DND-41 (cell line): ENCODE measurements at regions not wholly inside any gene's neighbourhood (a gene's known extent, or its start where the extent isn't known, plus 50 kb on each side); places are given as distances from the start of the nearest gene placed in this dataset.

ENCODE experiments used
- ATAC-seq: fragments of 200-7000 bp; cut with Tn5 transposase; 3 replicates; pipeline ENCODE4 v1.9.1; 2021; ENCODE audit warnings: low read depth; ENCODE audit not compliant: insufficient read depth
- DNase-seq: peaks from one replicate; pipeline ENCODE4 v3.0.0-alpha.2; 2020
- H2AFZ ChIP-seq: 2 replicates; pipeline ENCODE4 v1.6.0; 2012; ENCODE audit warnings: low read depth, low read length
- H3K27ac ChIP-seq: 2 replicates; pipeline ENCODE4 v1.5.1; 2012; ENCODE audit warnings: low read length, inconsistent platforms
- H3K27me3 ChIP-seq: fragments of 200-600 bp; sonication (generic); 2 replicates; pipeline ENCODE4 v1.6.0; 2012; ENCODE audit warnings: low read length, mild to moderate bottlenecking, inconsistent platforms; ENCODE audit not compliant: insufficient read depth, poor library complexity
- H3K36me3 ChIP-seq: 2 replicates; pipeline ENCODE4 v1.5.1; 2012; ENCODE audit warnings: low read length, inconsistent platforms; ENCODE audit not compliant: insufficient read depth
- H3K4me1 ChIP-seq: 2 replicates; pipeline ENCODE4 v1.5.1; 2012; ENCODE audit warnings: mild to moderate bottlenecking, low read length; ENCODE audit not compliant: insufficient read depth
- H3K4me2 ChIP-seq: 2 replicates; pipeline ENCODE4 v1.6.0; 2012; ENCODE audit warnings: mild to moderate bottlenecking, moderate library complexity, low read length, inconsistent platforms; ENCODE audit not compliant: insufficient read depth
- H3K4me3 ChIP-seq, 2 experiments: fragments of 200-600 bp in 1 of 2; shearing (Covaris generic) in 1 of 2; 2 replicates each; pipeline ENCODE4 v1.5.1; 2012 to 2016; ENCODE audit warnings: inconsistent platforms in 2 of 2, low read length in 2 of 2, mild to moderate bottlenecking in 2 of 2, low read depth in 1 of 2, moderate library complexity in 1 of 2
- H3K79me2 ChIP-seq: 2 replicates; pipeline ENCODE4 v1.6.0; 2012; ENCODE audit warnings: low read length, inconsistent platforms; ENCODE audit not compliant: insufficient read depth
- H3K9ac ChIP-seq: 2 replicates; pipeline ENCODE4 v1.6.0; 2012; ENCODE audit warnings: low read depth, mild to moderate bottlenecking, inconsistent platforms, low read length, moderate library complexity
- H3K9me3 ChIP-seq: 2 replicates; pipeline ENCODE4 v1.5.1; 2012; ENCODE audit warnings: low read length, moderate library complexity, mild to moderate bottlenecking, inconsistent platforms; ENCODE audit not compliant: insufficient read depth, severe bottlenecking
- H4K20me1 ChIP-seq: 2 replicates; pipeline ENCODE4 v1.6.0; 2012; ENCODE audit warnings: low read length; ENCODE audit not compliant: insufficient read depth
- CTCF ChIP-seq: IDR thresholded peaks from 2 replicates; pipeline ENCODE4 v1.5.1; 2012; ENCODE audit warnings: borderline replicate concordance, low read length, moderate library complexity, mild to moderate bottlenecking; ENCODE audit not compliant: poor library complexity, severe bottlenecking; ENCODE audit errors: extremely low read depth
- EZH2 ChIP-seq: IDR thresholded peaks from 3 replicates; pipeline ENCODE4 v1.6.1; 2012; ENCODE audit warnings: borderline replicate concordance, low read depth, mild to moderate bottlenecking, moderate library complexity, low read length, inconsistent platforms; ENCODE audit not compliant: severe bottlenecking

GRCh38 chr6:149266659-149267058 is 50.9 kb upstream of the TAB2 start:
- H4K20me1 ChIP-seq: no peaks in the 10 kb centered on the region
- no peaks in the 10 kb centered on the region for H3K36me3 ChIP-seq
- H3K27ac ChIP-seq: no peak overlapping the region
- no peak overlapping the region for H3K4me3 ChIP-seq
- H3K79me2 ChIP-seq: no peaks in the 10 kb centered on the region
- no peak overlapping the region for H3K9ac ChIP-seq
- no peak overlapping the region for H2AFZ ChIP-seq
- H3K27me3 ChIP-seq: no peaks in the 10 kb centered on the region
- H3K9me3 ChIP-seq: no peaks in the 10 kb centered on the region
- peaks cover 18% of the 10 kb centered on the region for H3K4me1 ChIP-seq
- H3K4me2 ChIP-seq: no peak overlapping the region
- DNase-seq: no peak
- ATAC-seq: no peak
- no peak for TF ChIP-seq EZH2
- TF ChIP-seq CTCF: no peak

GRCh38 chr6:149267072-149267471 is 50.4 kb upstream of the TAB2 start:
- H3K36me3 ChIP-seq: no peaks in the 10 kb centered on the region
- peaks cover 16% of the 10 kb centered on the region for H3K4me1 ChIP-seq
- H4K20me1 ChIP-seq: no peaks in the 10 kb centered on the region
- H3K9ac ChIP-seq: no peak overlapping the region
- H3K27me3 ChIP-seq: no peaks in the 10 kb centered on the region
- H3K4me2 ChIP-seq: no peak overlapping the region
- H2AFZ ChIP-seq: no peak overlapping the region
- ATAC-seq (no peak), DNase-seq (no peak)
- H3K27ac ChIP-seq: no peak overlapping the region
- no peaks in the 10 kb centered on the region for H3K9me3 ChIP-seq
- H3K4me3 ChIP-seq: no peak overlapping the region
- TF ChIP-seq CTCF (no peak), EZH2 (no peak)
- H3K79me2 ChIP-seq: no peaks in the 10 kb centered on the region

DNA sequence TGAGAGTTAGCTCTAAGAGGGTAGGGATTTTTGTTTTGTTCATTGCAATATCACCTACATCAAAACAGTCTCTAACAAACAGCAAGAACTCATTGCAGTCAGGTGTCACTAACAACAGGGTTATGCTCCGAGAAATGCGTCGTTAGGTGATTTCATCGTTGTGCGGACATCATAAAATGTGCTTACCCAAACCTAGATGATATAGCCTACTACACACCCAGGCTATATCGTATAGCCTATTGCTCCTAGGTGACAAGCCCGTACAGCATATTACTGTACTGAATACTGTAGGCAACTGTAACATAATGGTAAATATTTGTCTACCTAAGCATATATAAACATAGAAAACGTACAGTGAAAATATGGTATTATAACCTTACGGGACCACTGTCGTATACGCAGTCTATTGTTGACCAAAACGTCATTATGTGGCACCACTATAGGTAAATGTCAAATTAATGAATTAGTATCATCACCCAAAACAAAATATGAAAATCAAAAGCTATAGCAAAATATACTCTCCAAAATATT is 49.9 kb upstream of the TAB2 start:
- H2AFZ ChIP-seq: no peak overlapping the region
- H3K4me3 ChIP-seq: no peak overlapping the region
- H3K9ac ChIP-seq: no peak overlapping the region
- H3K4me1 ChIP-seq: peaks cover 16% of the 10 kb centered on the region
- DNase-seq: no peak
- no peak for ATAC-seq
- TF ChIP-seq CTCF: no peak
- no peak for TF ChIP-seq EZH2
- H3K4me2 ChIP-seq: no peak overlapping the region
- H3K9me3 ChIP-seq: peaks cover 4% of the 10 kb centered on the region
- no peaks in the 10 kb centered on the region for H3K27me3 ChIP-seq
- no peaks in the 10 kb centered on the region for H4K20me1 ChIP-seq
- H3K27ac ChIP-seq: no peak overlapping the region
- H3K79me2 ChIP-seq: no peaks in the 10 kb centered on the region
- H3K36me3 ChIP-seq: no peaks in the 10 kb centered on the region
